ENCODE measurements at regions not wholly inside any gene's neighbourhood (a gene's known extent, or its start where the extent isn't known, plus 50 kb on each side); places are given as distances from the start of the nearest gene placed in this dataset.

DNA sequence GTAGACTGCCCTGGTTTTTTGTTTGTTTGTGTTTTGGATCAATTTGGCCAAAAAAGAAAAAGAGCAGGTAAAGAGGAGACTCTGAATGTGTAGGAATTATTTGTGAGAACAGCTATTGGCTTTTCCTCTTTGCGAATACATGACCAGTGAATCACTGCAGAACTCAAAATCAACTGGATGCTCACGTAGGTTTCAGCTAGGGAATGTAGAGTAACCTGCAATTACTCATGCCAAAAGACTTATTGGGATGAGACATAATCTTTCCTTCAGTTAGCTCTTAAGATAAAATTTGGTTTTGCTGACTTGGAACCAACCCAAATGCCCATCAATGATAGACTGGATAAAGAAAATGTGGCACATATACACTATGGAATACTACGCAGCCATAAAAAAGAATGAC lies 348.0 kb downstream of the NPR3 start:
- H3K36me3 ChIP-seq (ENCODE audit: control insufficient read depth in 2 of 2, extremely low read depth in 1 of 2, insufficient read depth in 2 of 2, low read length in 2 of 2), result no peaks in the 10 kb centered on the region
- DNase-seq (ENCODE audit: low read depth, low spot score), result no peak

DNA sequence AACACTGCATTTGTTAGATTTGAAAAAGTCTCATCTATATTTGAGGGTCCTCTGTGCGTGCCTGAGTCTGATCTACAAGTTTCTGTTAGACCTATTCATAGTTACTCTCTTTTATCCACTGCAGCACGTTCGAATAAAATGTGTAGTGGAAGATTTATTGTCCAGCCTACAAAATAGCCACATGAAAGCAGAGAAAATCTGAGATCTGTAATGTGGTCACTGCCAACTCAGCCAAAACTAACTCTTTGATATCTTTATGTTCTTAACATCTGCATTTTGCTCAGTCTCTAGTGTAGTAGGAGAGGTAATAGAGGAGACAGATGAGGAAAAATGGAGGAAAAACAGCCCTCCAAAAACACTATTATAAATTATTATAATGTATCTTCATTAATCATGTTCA lies 354.0 kb downstream of the NPR3 start:
- H3K36me3 ChIP-seq (ENCODE audit: control insufficient read depth in 2 of 2, extremely low read depth in 1 of 2, insufficient read depth in 2 of 2, low read length in 2 of 2), result no peaks in the 10 kb centered on the region
- TF ChIP-seq, protein P1, sequence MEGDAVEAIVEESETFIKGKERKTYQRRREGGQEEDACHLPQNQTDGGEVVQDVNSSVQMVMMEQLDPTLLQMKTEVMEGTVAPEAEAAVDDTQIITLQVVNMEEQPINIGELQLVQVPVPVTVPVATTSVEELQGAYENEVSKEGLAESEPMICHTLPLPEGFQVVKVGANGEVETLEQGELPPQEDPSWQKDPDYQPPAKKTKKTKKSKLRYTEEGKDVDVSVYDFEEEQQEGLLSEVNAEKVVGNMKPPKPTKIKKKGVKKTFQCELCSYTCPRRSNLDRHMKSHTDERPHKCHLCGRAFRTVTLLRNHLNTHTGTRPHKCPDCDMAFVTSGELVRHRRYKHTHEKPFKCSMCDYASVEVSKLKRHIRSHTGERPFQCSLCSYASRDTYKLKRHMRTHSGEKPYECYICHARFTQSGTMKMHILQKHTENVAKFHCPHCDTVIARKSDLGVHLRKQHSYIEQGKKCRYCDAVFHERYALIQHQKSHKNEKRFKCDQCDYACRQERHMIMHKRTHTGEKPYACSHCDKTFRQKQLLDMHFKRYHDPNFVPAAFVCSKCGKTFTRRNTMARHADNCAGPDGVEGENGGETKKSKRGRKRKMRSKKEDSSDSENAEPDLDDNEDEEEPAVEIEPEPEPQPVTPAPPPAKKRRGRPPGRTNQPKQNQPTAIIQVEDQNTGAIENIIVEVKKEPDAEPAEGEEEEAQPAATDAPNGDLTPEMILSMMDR (optimal IDR thresholded peaks at IDR 0.05 in 1 of 3, IDR thresholded peaks at IDR 0.05 in 1 of 3, conservative IDR thresholded peaks at IDR 0.05 in 1 of 3; ENCODE audit: extremely low read depth in 1 of 3, insufficient read depth in 2 of 3, low read length in 3 of 3), result no peak
- TF ChIP-seq EZH2 (IDR thresholded peaks at IDR 0.05; ENCODE audit: low read length), result no peak
- H3K27me3 ChIP-seq (ENCODE audit: control insufficient read depth, extremely low read depth, insufficient read depth, low read length), result no peaks in the 10 kb centered on the region
- H3K4me2 ChIP-seq (ENCODE audit: control insufficient read depth, extremely low read depth, insufficient read depth, low read depth, low read length), result no peak overlapping the region
- DNase-seq (ENCODE audit: low read depth, low spot score) (no peak), FAIRE-seq (no peak)
- no peak overlapping the region for H3K27ac ChIP-seq (ENCODE audit: control insufficient read depth, insufficient read depth, low read length)
- no peaks in the 10 kb centered on the region for H3K79me2 ChIP-seq (ENCODE audit: control insufficient read depth, insufficient read depth, low read length)
- H3K4me1 ChIP-seq (ENCODE audit: control insufficient read depth, extremely low read depth, insufficient read depth, low read length), result peaks cover 7% of the 10 kb centered on the region
- H3K4me3 ChIP-seq (ENCODE audit: control insufficient read depth in 2 of 3, extremely low read depth in 1 of 3, insufficient read depth in 2 of 3, low read depth in 1 of 3, low read length in 3 of 3), result no peak overlapping the region
- dilution Hi-C loops (cut with MboI; ENCODE audit: extremely low pct_ligation_motif_present, low sequenced_read_pairs), result no loop called here
- H2AFZ ChIP-seq (ENCODE audit: control insufficient read depth, low read length), result no peak overlapping the region
- no peaks in the 10 kb centered on the region for H3K9me1 ChIP-seq (ENCODE audit: control insufficient read depth, extremely low read depth, insufficient read depth, low read length)
- no peaks in the 10 kb centered on the region for H3K9me3 ChIP-seq (ENCODE audit: control insufficient read depth, low read depth, low read length)
- no peaks in the 10 kb centered on the region for H4K20me1 ChIP-seq (ENCODE audit: control insufficient read depth, extremely low read depth, insufficient read depth, low read length)
- no peak overlapping the region for H3K9ac ChIP-seq (ENCODE audit: control insufficient read depth, extremely low read depth, insufficient read depth, low read length)

More for the DNA sequence above, 348.0 kb downstream of the NPR3 start:
- Histone ChIP-seq H3K9me3 (ENCODE audit: control insufficient read depth, low read depth, low read length) (peaks cover 2% of the 10 kb centered on the region), H2AFZ (ENCODE audit: control insufficient read depth, low read length) (no peak overlapping the region), H3K27ac (ENCODE audit: control insufficient read depth, insufficient read depth, low read length) (no peak overlapping the region), H3K79me2 (ENCODE audit: control insufficient read depth, insufficient read depth, low read length) (no peaks in the 10 kb centered on the region), H3K9me1 (ENCODE audit: control insufficient read depth, extremely low read depth, insufficient read depth, low read length) (no peaks in the 10 kb centered on the region), H3K27me3 (ENCODE audit: control insufficient read depth, extremely low read depth, insufficient read depth, low read length) (no peaks in the 10 kb centered on the region), H4K20me1 (ENCODE audit: control insufficient read depth, extremely low read depth, insufficient read depth, low read length) (no peaks in the 10 kb centered on the region), H3K4me2 (ENCODE audit: control insufficient read depth, extremely low read depth, insufficient read depth, low read depth, low read length) (no peak overlapping the region), H3K4me1 (ENCODE audit: control insufficient read depth, extremely low read depth, insufficient read depth, low read length) (no peaks in the 10 kb centered on the region), H3K4me3 (ENCODE audit: control insufficient read depth in 2 of 3, extremely low read depth in 1 of 3, insufficient read depth in 2 of 3, low read depth in 1 of 3, low read length in 3 of 3) (no peak overlapping the region), H3K9ac (ENCODE audit: control insufficient read depth, extremely low read depth, insufficient read depth, low read length) (no peak overlapping the region)
- no peak for TF ChIP-seq EZH2 (IDR thresholded peaks at IDR 0.05; ENCODE audit: low read length)
- TF ChIP-seq, protein P1 (optimal IDR thresholded peaks at IDR 0.05 in 1 of 3, IDR thresholded peaks at IDR 0.05 in 1 of 3, conservative IDR thresholded peaks at IDR 0.05 in 1 of 3; ENCODE audit: extremely low read depth in 1 of 3, insufficient read depth in 2 of 3, low read length in 3 of 3), result no peak
- dilution Hi-C loops (cut with MboI; ENCODE audit: extremely low pct_ligation_motif_present, low sequenced_read_pairs), result no loop called here
- FAIRE-seq, result no peak
